AG10803 (cell line): ENCODE measurements at regions not wholly inside any gene's neighbourhood (a gene's known extent, or its start where the extent isn't known, plus 50 kb on each side); places are given as distances from the start of the nearest gene placed in this dataset.
"Not testable (repeated sequence)": the region's sequence is repeated elsewhere in the genome, so short reads cannot be mapped to it uniquely, and the experiment has no call there.

Source experiments
- DNase-seq: peaks from one replicate; pipeline ENCODE4 v3.0.0; 2010; ENCODE audit warnings: low read depth
- H3K4me3 ChIP-seq: 2 replicates; pipeline ENCODE4 v1.5.1; 2011; ENCODE audit warnings: mild to moderate bottlenecking, low read length, control low read depth
- CTCF ChIP-seq: conservative IDR thresholded peaks from 2 replicates; pipeline ENCODE4 v1.5.1; 2011; ENCODE audit warnings: mild to moderate bottlenecking, low read length, control low read depth, inconsistent platforms

GRCh38 chr2:85969367-85969766, 80.6 kb upstream of the ST3GAL5 start:
- DNase-seq, H3K4me3 ChIP-seq: not testable (repeated sequence)

- DNase-seq, H3K4me3 ChIP-seq: not testable (repeated sequence)
Observed at GRCh38 chr2:85965770-85966169, 77.0 kb upstream of the ST3GAL5 start.

GRCh38 chr2:85963747-85964418, 75.1 kb upstream of the ST3GAL5 start:
- not testable (repeated sequence) for DNase-seq, H3K4me3 ChIP-seq

GRCh38 chr2:85963068-85963467, 74.3 kb upstream of the ST3GAL5 start:
- no peak for TF ChIP-seq CTCF
- DNase-seq = no peak
- no peak overlapping the region for H3K4me3 ChIP-seq

GRCh38 chr2:85961754-85962153, 73.0 kb upstream of the ST3GAL5 start:
- H3K4me3 ChIP-seq = no peak overlapping the region
- no peak for DNase-seq
- no peak for TF ChIP-seq CTCF

GRCh38 chr2:85961053-85961452, 72.3 kb upstream of the ST3GAL5 start:
- TF ChIP-seq CTCF = no peak
- DNase-seq = no peak
- H3K4me3 ChIP-seq = no peak overlapping the region

- no peak for DNase-seq
- no peak for TF ChIP-seq CTCF
- H3K4me3 ChIP-seq = no peak overlapping the region
Observed at GRCh38 chr2:85959826-85960225, 71.0 kb upstream of the ST3GAL5 start.

- no peak overlapping the region for H3K4me3 ChIP-seq
- no peak for TF ChIP-seq CTCF
- DNase-seq = no peak
Observed at GRCh38 chr2:85959185-85959584, 70.4 kb upstream of the ST3GAL5 start.

- DNase-seq = no peak
- TF ChIP-seq CTCF = no peak
- no peak overlapping the region for H3K4me3 ChIP-seq
Observed at GRCh38 chr2:85958731-85959130, 69.9 kb upstream of the ST3GAL5 start.
